Ectodermal cell (in vitro differentiated cells): ENCODE measurements at regions not wholly inside any gene's neighbourhood (a gene's known extent, or its start where the extent isn't known, plus 50 kb on each side); places are given as distances from the start of the nearest gene placed in this dataset.

Experiments
- H3K27ac ChIP-seq: 2 replicates; pipeline ENCODE4 v1.7.0; 2013; ENCODE audit warnings: mild to moderate bottlenecking, low read depth, low read length; ENCODE audit not compliant: insufficient read depth, poor library complexity, severe bottlenecking
- H3K27me3 ChIP-seq: 2 replicates; pipeline ENCODE4 v1.7.0; 2013; ENCODE audit warnings: mild to moderate bottlenecking, low read length; ENCODE audit not compliant: insufficient read depth, control insufficient read depth, poor library complexity, severe bottlenecking
- H3K36me3 ChIP-seq: one replicate; pipeline ENCODE4 v1.7.0; 2013; ENCODE audit warnings: low read length; ENCODE audit not compliant: control insufficient read depth, insufficient read depth
- H3K4me1 ChIP-seq: one replicate; pipeline ENCODE4 v1.7.0; 2013; ENCODE audit warnings: low read length; ENCODE audit not compliant: control insufficient read depth, insufficient read depth
- H3K4me3 ChIP-seq: 2 replicates; pipeline ENCODE4 v1.7.0; 2013; ENCODE audit warnings: low read depth, low read length, control low read depth; ENCODE audit not compliant: insufficient read depth
- H3K9me3 ChIP-seq: 2 replicates; pipeline ENCODE4 v1.7.0; 2013; ENCODE audit warnings: mild to moderate bottlenecking, low read length, moderate library complexity; ENCODE audit not compliant: control insufficient read depth
- WGBS, 2 experiments: methylation state at CpG; one replicate each; pipeline ENCODE4 v1.1.7; 2013; ENCODE audit warnings: missing lambda C conversion rate in 2 of 2; 5-methylcytosine and 5-hydroxymethylcytosine counted together

DNA sequence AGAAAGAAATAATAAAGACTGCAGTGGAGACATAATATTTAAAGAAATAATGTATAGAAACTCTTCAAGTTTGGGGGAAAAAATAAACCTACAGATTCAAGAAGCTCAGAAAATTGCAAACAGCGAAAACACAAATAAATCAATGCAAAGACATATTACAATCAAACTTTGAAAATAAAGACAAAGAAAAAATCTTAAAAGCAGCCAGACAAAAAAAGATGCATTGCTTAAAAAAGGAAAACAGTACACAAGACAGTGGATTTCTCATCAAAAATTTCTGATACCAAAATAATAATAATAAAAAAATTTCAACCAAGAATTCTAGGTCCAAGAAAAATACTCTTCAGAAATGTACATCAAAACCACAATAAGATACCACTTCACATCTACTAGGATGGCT, 681.0 kb downstream of the UQCRFS1 start:
- 69 to 92% methylated on average over 1 of the region's 1 CpG for WGBS, 2 experiments
- no peaks in the 10 kb centered on the region for H3K4me1 ChIP-seq
- H3K27me3 ChIP-seq = no peaks in the 10 kb centered on the region

DNA sequence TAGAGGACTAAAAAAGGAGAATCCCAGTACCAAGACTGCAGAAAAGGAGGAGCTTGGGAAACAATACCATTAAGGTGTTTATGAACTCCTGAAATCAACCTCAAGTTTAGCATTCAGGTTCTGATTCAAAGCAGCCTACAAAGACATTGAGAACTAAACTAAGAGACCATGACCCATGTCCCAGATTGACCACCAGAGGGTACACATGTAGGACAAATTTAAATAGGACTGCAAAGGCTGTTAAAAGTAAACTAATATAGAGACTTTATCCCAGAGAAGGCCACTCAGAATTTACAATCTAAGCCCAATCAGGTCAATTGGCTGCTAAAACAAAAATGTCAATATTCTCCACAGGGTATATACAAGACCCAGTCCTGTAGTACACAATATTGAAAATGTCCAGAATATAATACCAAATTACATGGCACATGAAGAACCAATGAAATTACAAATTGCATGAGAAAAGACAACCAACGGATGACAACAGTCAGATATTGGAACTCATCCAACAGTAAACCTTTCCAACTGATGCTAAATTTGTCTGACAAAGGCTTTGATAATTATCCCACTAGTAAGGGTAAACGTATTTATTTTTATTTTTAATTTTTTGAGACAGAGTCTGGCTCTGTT, 682.4 kb downstream of the UQCRFS1 start:
- Histone ChIP-seq H3K9me3 (no peaks in the 10 kb centered on the region), H3K36me3 (no peaks in the 10 kb centered on the region), H3K4me1 (no peaks in the 10 kb centered on the region), H3K27me3 (no peaks in the 10 kb centered on the region), H3K27ac (no peak overlapping the region), H3K4me3 (no peak overlapping the region)
- 87% methylated on average over 1 to 2 of the region's 2 CpGs for WGBS, 2 experiments

More for the DNA sequence above, 681.0 kb downstream of the UQCRFS1 start:
- H3K9me3 ChIP-seq = no peaks in the 10 kb centered on the region
- no peak overlapping the region for H3K27ac ChIP-seq
- no peak overlapping the region for H3K4me3 ChIP-seq
- H3K36me3 ChIP-seq = no peaks in the 10 kb centered on the region

DNA sequence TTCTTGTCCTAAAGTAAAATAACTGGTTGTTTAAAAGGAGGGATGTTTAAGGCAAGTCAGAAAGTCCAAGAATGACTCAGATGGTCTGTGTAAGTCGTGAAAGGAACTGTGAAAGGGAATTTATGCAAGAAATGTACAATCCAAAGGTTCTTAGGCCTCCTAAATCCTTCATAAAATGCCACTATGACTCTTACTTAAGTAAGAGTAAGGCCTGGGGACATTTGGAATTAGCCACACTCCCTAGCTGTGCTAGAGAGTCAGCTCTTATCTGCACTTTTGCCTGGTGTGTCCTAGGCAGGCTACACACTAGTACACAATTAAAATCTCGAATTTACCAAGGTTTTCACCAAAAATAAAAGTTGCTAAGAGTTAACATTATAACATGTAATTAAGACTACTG, 686.9 kb downstream of the UQCRFS1 start:
- Histone ChIP-seq H3K36me3 (no peaks in the 10 kb centered on the region), H3K4me3 (no peak overlapping the region), H3K9me3 (no peaks in the 10 kb centered on the region), H3K27me3 (no peaks in the 10 kb centered on the region), H3K4me1 (no peaks in the 10 kb centered on the region), H3K27ac (no peak overlapping the region)
- WGBS, 2 experiments = 80 to 85% methylated on average over 1 of the region's 2 CpGs

GRCh38 chr19:28523619-28524018, 689.3 kb downstream of the UQCRFS1 start:
- Histone ChIP-seq H3K27me3 (no peaks in the 10 kb centered on the region), H3K9me3 (no peaks in the 10 kb centered on the region), H3K36me3 (no peaks in the 10 kb centered on the region), H3K27ac (no peak overlapping the region), H3K4me3 (no peak overlapping the region), H3K4me1 (no peaks in the 10 kb centered on the region)
- 89 to 92% methylated on average over 4 of the region's 4 CpGs for WGBS, 2 experiments

GRCh38 chr19:28522545-28522922, 690.4 kb downstream of the UQCRFS1 start:
- Histone ChIP-seq H3K4me1 (no peaks in the 10 kb centered on the region), H3K4me3 (no peak overlapping the region), H3K36me3 (no peaks in the 10 kb centered on the region), H3K9me3 (no peaks in the 10 kb centered on the region), H3K27me3 (no peaks in the 10 kb centered on the region), H3K27ac (no peak overlapping the region)
- WGBS, 2 experiments = 93 to 97% methylated on average over 8 of the region's 8 CpGs

DNA sequence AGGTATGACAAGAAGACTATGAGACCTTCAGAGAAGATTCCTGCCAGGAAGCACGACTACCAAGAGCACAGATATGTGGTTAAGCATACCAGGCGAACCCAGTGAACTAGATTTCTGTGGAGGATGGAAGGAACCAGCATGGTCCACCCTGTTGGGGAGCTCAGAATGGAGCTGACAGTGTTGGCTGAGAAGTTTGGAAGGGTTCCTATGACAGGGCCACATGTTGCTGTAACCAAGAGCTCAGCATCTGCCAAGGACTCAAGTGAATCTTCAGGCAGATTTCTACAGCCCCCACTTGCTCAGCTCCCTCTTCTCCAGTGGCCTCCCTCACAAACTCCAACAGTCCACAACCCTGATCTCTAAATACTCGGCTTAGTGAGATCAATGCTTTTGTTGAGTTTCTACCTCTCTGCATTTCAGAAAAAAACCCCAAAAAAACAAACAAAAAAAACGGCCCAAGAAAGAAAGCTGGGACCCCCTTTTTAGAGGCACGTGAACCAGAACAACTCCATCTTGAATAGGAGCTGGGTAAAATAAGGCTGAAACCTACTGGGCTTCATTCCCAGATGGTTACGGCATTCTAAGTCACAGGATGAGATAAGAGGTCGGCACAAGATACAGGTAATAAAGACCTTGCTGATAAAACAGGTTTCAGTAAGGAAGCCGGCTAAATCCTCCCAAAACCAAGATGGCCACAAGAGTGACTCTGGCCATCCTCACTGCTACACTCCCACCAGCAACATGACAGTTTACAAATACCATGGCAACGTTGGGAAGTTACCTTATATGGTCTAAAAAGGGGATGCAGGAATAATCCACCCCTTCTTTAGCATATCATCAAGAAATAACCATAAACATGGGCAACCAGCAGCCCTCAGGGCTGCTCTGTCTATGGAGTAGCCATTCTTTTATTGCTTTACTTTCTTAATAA, 691.1 kb downstream of the UQCRFS1 start:
- Histone ChIP-seq H3K27ac (no peak overlapping the region), H3K9me3 (no peaks in the 10 kb centered on the region), H3K4me1 (no peaks in the 10 kb centered on the region), H3K4me3 (no peak overlapping the region), H3K27me3 (no peaks in the 10 kb centered on the region), H3K36me3 (no peaks in the 10 kb centered on the region)
- WGBS, 2 experiments = 90 to 95% methylated on average over 9 of the region's 9 CpGs

GRCh38 chr19:28520998-28521568, 691.9 kb downstream of the UQCRFS1 start:
- no peak overlapping the region for H3K4me3 ChIP-seq
- H3K36me3 ChIP-seq = no peaks in the 10 kb centered on the region
- no peaks in the 10 kb centered on the region for H3K27me3 ChIP-seq
- no peaks in the 10 kb centered on the region for H3K9me3 ChIP-seq
- H3K27ac ChIP-seq = no peak overlapping the region
- H3K4me1 ChIP-seq = no peaks in the 10 kb centered on the region

DNA sequence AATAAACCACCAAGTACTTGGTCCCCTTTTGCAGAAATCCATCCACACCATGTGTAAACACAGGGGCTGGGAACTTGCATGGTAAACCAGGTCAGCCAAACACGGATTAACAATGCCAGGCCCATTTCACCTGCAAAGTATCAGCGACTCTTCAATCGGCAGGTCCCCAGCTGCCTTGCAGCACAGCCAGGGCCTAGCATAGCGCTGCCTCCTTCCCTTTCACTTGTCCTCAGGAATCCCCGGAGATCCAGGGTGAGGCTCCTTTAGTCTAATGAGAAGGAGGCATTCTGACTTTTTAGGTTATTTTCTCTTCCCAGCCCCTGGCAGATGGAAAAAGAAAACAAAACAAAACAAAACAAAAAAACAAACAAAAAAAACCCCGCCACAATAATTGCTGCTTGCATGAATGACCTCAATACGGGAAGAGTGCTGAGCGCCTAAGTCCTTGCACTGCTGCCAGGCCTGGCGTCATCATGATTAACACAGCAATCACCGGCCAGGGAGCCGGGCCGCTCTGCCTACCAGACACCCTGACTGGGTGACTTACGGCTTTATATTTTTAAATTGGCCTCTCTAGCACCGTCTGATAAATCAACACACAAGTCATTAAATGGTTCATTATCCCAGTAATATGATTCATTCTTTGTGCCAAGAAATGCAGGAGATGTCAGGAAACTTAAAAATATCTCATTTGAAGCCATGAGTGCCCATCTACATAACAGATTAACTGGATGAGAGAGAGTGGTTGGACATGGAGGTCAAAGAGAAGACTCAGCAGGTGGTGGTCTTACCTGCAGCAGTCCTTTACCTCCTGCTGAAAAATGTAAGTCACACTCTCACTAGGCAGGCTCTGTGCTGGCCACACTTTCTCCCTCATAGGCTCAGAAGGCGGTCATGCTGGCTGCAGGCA, 692.7 kb downstream of the UQCRFS1 start:
- 82 to 89% methylated on average over 15 of the region's 15 CpGs for WGBS, 2 experiments
- Histone ChIP-seq H3K36me3 (no peaks in the 10 kb centered on the region), H3K4me3 (no peak overlapping the region), H3K27ac (no peak overlapping the region), H3K27me3 (no peaks in the 10 kb centered on the region), H3K9me3 (no peaks in the 10 kb centered on the region), H3K4me1 (no peaks in the 10 kb centered on the region)

- 77% methylated on average over 8 of the region's 8 CpGs for WGBS, 2 experiments
- Histone ChIP-seq H3K4me3 (no peak overlapping the region), H3K4me1 (no peaks in the 10 kb centered on the region), H3K27me3 (no peaks in the 10 kb centered on the region), H3K36me3 (no peaks in the 10 kb centered on the region), H3K27ac (no peak overlapping the region), H3K9me3 (no peaks in the 10 kb centered on the region)
Observed at GRCh38 chr19:28519218-28519779, 693.7 kb downstream of the UQCRFS1 start.
